GM18868 (cell line): ENCODE measurements at regions not wholly inside any gene's neighbourhood (a gene's known extent, or its start where the extent isn't known, plus 50 kb on each side); places are given as distances from the start of the nearest gene placed in this dataset.
"Not testable (repeated sequence)": the region's sequence is repeated elsewhere in the genome, so short reads cannot be mapped to it uniquely, and the experiment has no call there.

Experiments
- ATAC-seq: cut with Tn5 transposase; IDR thresholded peaks from one replicate; pipeline ENCODE4 v1.9.1; 2021; ENCODE audit warnings: mild to moderate bottlenecking, moderate library complexity; ENCODE audit not compliant: unreplicated experiment

- no peak for ATAC-seq
Measured at GRCh38 chr6:27679964-27680694, 207.2 kb upstream of the ZNF184 start.

- no peak for ATAC-seq
Measured at GRCh38 chr6:27679308-27679963, 206.5 kb upstream of the ZNF184 start.

GRCh38 chr6:27678469-27678868 lies 205.6 kb upstream of the ZNF184 start:
- no peak for ATAC-seq

GRCh38 chr6:27674882-27675281 lies 202.0 kb upstream of the ZNF184 start:
- ATAC-seq, result no peak

- peak; percentile 64 for ATAC-seq
Measured at GRCh38 chr6:27672113-27672799, 199.4 kb upstream of the ZNF184 start.

- ATAC-seq, result no peak
Measured at GRCh38 chr6:27669624-27670301, 196.9 kb upstream of the ZNF184 start.

GRCh38 chr6:27669295-27669623 lies 196.4 kb upstream of the ZNF184 start:
- ATAC-seq, result no peak

- no peak for ATAC-seq
Measured at GRCh38 chr6:27668442-27669294, 195.8 kb upstream of the ZNF184 start.

GRCh38 chr6:27667657-27668441 lies 194.9 kb upstream of the ZNF184 start:
- no peak for ATAC-seq

GRCh38 chr6:27667016-27667656 lies 194.2 kb upstream of the ZNF184 start:
- ATAC-seq, result no peak

- ATAC-seq, result no peak
Measured at GRCh38 chr6:27662769-27663168, 189.9 kb upstream of the ZNF184 start.

GRCh38 chr6:27662212-27662611 lies 189.3 kb upstream of the ZNF184 start:
- not testable (repeated sequence) for ATAC-seq

GRCh38 chr6:27653143-27653825 lies 180.4 kb upstream of the ZNF184 start:
- not testable (repeated sequence) for ATAC-seq

GRCh38 chr6:27651371-27651732 lies 178.4 kb upstream of the ZNF184 start:
- no peak for ATAC-seq

- peak; percentile 76 for ATAC-seq
Measured at GRCh38 chr6:27650620-27651370, 177.9 kb upstream of the ZNF184 start.

- no peak for ATAC-seq
Measured at GRCh38 chr6:27644528-27644927, 171.6 kb upstream of the ZNF184 start.

- no peak for ATAC-seq
Measured at GRCh38 chr6:27642744-27643456, 170.0 kb upstream of the ZNF184 start.
